Esophagus squamous epithelium (tissue), 5 donors: ENCODE measurements at regions not wholly inside any gene's neighbourhood (a gene's known extent, or its start where the extent isn't known, plus 50 kb on each side); places are given as distances from the start of the nearest gene placed in this dataset.

ENCODE experiments used
- DNase-seq: peaks from one replicate; lab custom pipeline; 2025; lab: John Stamatoyannopoulos, UW
- H3K27ac ChIP-seq, 4 donors: fragments of 200-600 bp; sonication (generic); one replicate each; pipeline ENCODE4 v1.5.1; 2016 to 2019; ENCODE audit warnings: mild to moderate bottlenecking in 1 of 4
- H3K27me3 ChIP-seq, 4 donors: fragments of 200-600 bp; sonication (generic); 1 replicate in 3 of 4; 2 replicates in 1 of 4; pipeline versions ENCODE4 v1.5.1 to v1.6.0; 2017 to 2021; ENCODE audit warnings: antibody characterized with exemption in 1 of 4
- H3K36me3 ChIP-seq, 3 donors: fragments of 200-600 bp; sonication (generic); one replicate each; pipeline ENCODE4 v1.5.1; 2016 to 2019
- H3K4me1 ChIP-seq, 3 donors: fragments of 200-600 bp; sonication (generic); one replicate each; pipeline ENCODE4 v1.5.1; 2017 to 2019
- H3K4me3 ChIP-seq, 4 donors: fragments of 200-600 bp; sonication (generic); 1 replicate in 3 of 4; 2 replicates in 1 of 4; pipeline ENCODE4 v1.5.1; 2016 to 2019; ENCODE audit warnings: mild to moderate bottlenecking in 2 of 4, moderate library complexity in 1 of 4
- H3K9me3 ChIP-seq, 3 donors: fragments of 200-600 bp; sonication (generic); one replicate each; pipeline ENCODE4 v1.5.1; 2016 to 2019
- POLR2A ChIP-seq, 4 donors: fragments of 450-650 bp; IDR thresholded peaks; one replicate each; pipeline ENCODE4 v1.6.1; 2017; ENCODE audit warnings: antibody characterized with exemption in 4 of 4, mild to moderate bottlenecking in 4 of 4, moderate library complexity in 3 of 4
- WGBS, 2 donors: methylation state at CpG; one replicate each; pipeline ENCODE4 v1.1.5; 2018; 5-methylcytosine and 5-hydroxymethylcytosine counted together
- intact Hi-C: fragments of 100-400 bp; cut with DNase I; formaldehyde crosslinking; loops from one replicate; pipeline ENCODE4 v1.15.0; 2022
- TF ChIP-seq, protein P1 (sequence below), 6 experiments: fragments of 450-650 bp in 4 of 6; fragments of 200-600 bp in 2 of 6; sonication (generic) in 2 of 6; IDR thresholded peaks; one replicate each; pipeline ENCODE4 v1.5.1; 2016 to 2019; ENCODE audit warnings: antibody characterized with exemption in 6 of 6, mild to moderate bottlenecking in 4 of 6, moderate library complexity in 4 of 6
- donor health status: DM: yes; HTN: yes; CAD: no.

- intact Hi-C loops: no loop called here
- TF ChIP-seq, protein P1, sequence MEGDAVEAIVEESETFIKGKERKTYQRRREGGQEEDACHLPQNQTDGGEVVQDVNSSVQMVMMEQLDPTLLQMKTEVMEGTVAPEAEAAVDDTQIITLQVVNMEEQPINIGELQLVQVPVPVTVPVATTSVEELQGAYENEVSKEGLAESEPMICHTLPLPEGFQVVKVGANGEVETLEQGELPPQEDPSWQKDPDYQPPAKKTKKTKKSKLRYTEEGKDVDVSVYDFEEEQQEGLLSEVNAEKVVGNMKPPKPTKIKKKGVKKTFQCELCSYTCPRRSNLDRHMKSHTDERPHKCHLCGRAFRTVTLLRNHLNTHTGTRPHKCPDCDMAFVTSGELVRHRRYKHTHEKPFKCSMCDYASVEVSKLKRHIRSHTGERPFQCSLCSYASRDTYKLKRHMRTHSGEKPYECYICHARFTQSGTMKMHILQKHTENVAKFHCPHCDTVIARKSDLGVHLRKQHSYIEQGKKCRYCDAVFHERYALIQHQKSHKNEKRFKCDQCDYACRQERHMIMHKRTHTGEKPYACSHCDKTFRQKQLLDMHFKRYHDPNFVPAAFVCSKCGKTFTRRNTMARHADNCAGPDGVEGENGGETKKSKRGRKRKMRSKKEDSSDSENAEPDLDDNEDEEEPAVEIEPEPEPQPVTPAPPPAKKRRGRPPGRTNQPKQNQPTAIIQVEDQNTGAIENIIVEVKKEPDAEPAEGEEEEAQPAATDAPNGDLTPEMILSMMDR (IDR thresholded peaks at IDR 0.05): no peak
- TF ChIP-seq POLR2A (IDR thresholded peaks at IDR 0.05): no peak
- H3K36me3 ChIP-seq: no peaks in the 10 kb centered on the region
- DNase-seq: no peak
- H3K27ac ChIP-seq: no peak overlapping the region
- 88 to 100% methylated on average over 1 to 5 of the region's 5 CpGs for WGBS, 2 donors
- H3K9me3 ChIP-seq: no peaks in the 10 kb centered on the region
- H3K4me3 ChIP-seq: no peak overlapping the region
- H3K4me1 ChIP-seq: peaks cover 6 to 12% (median 6%) of the 10 kb centered on the region in 3 donors
- peaks cover 0 to 3% (median 0%) of the 10 kb centered on the region in 4 donors for H3K27me3 ChIP-seq
These were observed 65.3 kb downstream of the GADD45G start for GRCh38 chr9:89670114-89670513.

DNA sequence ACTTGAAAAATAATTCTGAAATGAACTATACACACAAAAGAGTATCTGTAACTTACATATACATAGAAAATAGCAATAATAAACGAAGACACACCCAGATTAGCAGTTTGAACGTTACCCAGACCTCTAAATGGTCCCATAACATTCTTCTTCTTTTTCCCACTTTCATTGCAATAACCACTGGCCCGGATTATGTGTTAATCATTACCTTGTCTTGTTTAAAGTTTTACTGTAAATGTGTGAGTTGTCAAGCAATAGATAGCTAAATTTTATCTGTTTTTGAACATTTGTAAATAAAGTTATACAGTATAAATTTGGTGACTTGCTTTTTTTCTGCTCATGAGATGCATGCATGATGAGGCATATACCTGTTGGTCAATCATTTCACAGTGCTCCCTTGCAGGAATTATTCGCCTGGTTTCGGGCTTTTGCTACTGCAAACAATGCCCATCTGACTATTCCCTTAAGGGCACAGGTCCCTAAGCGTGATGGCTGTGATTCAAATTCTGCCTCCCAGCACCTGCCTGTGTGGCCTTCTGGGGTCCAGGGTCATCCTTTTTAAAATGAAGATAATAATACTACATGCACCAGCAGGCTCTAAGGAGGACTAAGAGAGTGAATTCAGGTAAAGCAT lies 66.1 kb downstream of the GADD45G start:
- 73 to 80% methylated on average over 6 of the region's 6 CpGs for WGBS, 2 donors
- Histone ChIP-seq H3K27me3 (peaks cover 0 to 3% (median 0%) of the 10 kb centered on the region in 4 donors), H3K27ac (no peak overlapping the region), H3K9me3 (no peaks in the 10 kb centered on the region), H3K4me3 (no peak overlapping the region), H3K4me1 (peaks cover 12 to 16% (median 14%) of the 10 kb centered on the region in 3 donors), H3K36me3 (no peaks in the 10 kb centered on the region)
- DNase-seq: no peak
- TF ChIP-seq, protein P1 (IDR thresholded peaks at IDR 0.05): no peak
- TF ChIP-seq POLR2A (IDR thresholded peaks at IDR 0.05): no peak
- intact Hi-C loops: no loop called here

DNA sequence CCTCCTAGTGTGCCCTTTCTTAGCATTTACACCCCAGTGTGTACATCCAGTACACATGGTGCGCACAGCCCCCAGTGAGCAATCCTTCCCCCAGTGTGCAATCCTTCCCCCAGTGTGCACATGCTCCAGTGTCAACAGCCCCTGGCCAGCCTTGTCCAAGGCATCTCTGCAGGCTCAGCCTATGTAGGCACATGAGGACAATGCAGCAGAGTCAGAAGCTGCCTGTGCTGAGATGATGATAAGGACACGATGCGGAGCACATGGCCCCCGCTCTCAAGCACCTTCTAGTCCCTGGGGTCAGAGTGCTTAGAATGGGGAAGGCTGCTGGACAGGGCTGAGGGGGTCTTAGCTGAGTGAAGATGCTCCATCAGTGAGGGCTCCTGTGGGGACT lies 69.8 kb downstream of the GADD45G start:
- DNase-seq: no peak
- Histone ChIP-seq H3K27ac (no peak overlapping the region), H3K4me3 (no peak overlapping the region), H3K27me3 (peaks cover 0 to 28% (median 0%) of the 10 kb centered on the region in 4 donors), H3K4me1 (peaks cover 12 to 46% (median 19%) of the 10 kb centered on the region in 3 donors), H3K9me3 (no peaks in the 10 kb centered on the region), H3K36me3 (no peaks in the 10 kb centered on the region)
- no peak for TF ChIP-seq POLR2A (IDR thresholded peaks at IDR 0.05)
- TF ChIP-seq, protein P1 (IDR thresholded peaks at IDR 0.05): no peak
- intact Hi-C loops: no loop called here
- 53 to 100% methylated on average over 1 to 2 of the region's 4 CpGs for WGBS, 2 donors

- Histone ChIP-seq H3K27ac (no peak overlapping the region), H3K36me3 (no peaks in the 10 kb centered on the region), H3K27me3 (peaks cover 0 to 28% (median 0%) of the 10 kb centered on the region in 4 donors), H3K4me3 (no peak overlapping the region), H3K9me3 (no peaks in the 10 kb centered on the region), H3K4me1 (peaks cover 12 to 46% (median 19%) of the 10 kb centered on the region in 3 donors)
- TF ChIP-seq, protein P1 (IDR thresholded peaks at IDR 0.05): peak in 1 of 6 experiments; percentile 3
- no peak for TF ChIP-seq POLR2A (IDR thresholded peaks at IDR 0.05)
- 36 to 47% methylated on average over 3 to 6 of the region's 15 CpGs for WGBS, 2 donors
- intact Hi-C loops: no loop called here
- DNase-seq: no peak
These were observed 70.4 kb downstream of the GADD45G start for GRCh38 chr9:89675058-89675742.

DNA sequence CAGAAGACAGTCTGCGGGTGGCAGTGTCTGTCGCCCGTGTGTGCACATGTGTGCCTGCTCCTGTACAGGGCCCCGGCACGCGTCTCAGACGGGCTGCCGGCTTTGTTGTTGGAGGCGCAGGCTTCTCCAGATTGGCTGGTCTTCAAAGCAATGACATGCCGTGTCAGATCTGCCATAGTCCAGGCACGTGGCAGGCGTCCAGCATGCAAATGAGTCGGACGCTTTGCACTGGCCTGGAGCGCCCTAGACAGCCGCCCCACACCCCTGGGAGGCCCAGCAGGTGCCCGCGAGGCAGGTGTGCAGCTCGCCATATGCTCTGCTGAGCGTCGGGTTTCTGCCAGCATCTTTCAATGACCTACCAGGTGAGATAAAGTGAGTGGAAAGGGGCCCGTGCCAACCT lies 71.5 kb downstream of the GADD45G start:
- DNase-seq: no peak
- no peak for TF ChIP-seq POLR2A (IDR thresholded peaks at IDR 0.05)
- TF ChIP-seq, protein P1 (IDR thresholded peaks at IDR 0.05): no peak
- no peaks in the 10 kb centered on the region for H3K36me3 ChIP-seq
- H3K4me3 ChIP-seq: no peak overlapping the region
- 36 to 73% methylated on average over 2 to 16 of the region's 22 CpGs for WGBS, 2 donors
- peaks cover 12 to 46% (median 19%) of the 10 kb centered on the region in 3 donors for H3K4me1 ChIP-seq
- no peaks in the 10 kb centered on the region for H3K9me3 ChIP-seq
- intact Hi-C loops: no loop called here
- H3K27ac ChIP-seq: no peak overlapping the region
- peaks cover 0 to 28% (median 0%) of the 10 kb centered on the region in 4 donors for H3K27me3 ChIP-seq
